SK-N-MC (cell line): ENCODE measurements at regions not wholly inside any gene's neighbourhood (a gene's known extent, or its start where the extent isn't known, plus 50 kb on each side); places are given as distances from the start of the nearest gene placed in this dataset.

Experiments used
- DNase-seq: peaks from one replicate; pipeline ENCODE4 v3.0.0-alpha.2; 2011; ENCODE audit warnings: low read depth, low spot score
- H3K27ac ChIP-seq: fragments of 200-600 bp; sonication (generic); 2 replicates; pipeline ENCODE4 v1.5.1; 2016; ENCODE audit warnings: mixed run types
- H3K36me3 ChIP-seq: fragments of 200-600 bp; sonication (generic); 2 replicates; pipeline ENCODE4 v1.6.1; 2017; ENCODE audit warnings: antibody characterized with exemption, low read length, mixed read lengths; ENCODE audit not compliant: insufficient read depth
- H3K4me3 ChIP-seq: fragments of 200-600 bp; sonication (generic); 2 replicates; pipeline ENCODE4 v1.5.1; 2016
- H3K9ac ChIP-seq: fragments of 200-600 bp; sonication (generic); 2 replicates; pipeline ENCODE4 v1.8.0; 2017; ENCODE audit warnings: mixed run types, mixed read lengths; ENCODE audit not compliant: insufficient read length
- H3K9me3 ChIP-seq: fragments of 200-600 bp; sonication (generic); 2 replicates; pipeline ENCODE4 v1.6.1; 2017; ENCODE audit warnings: low read depth, mild to moderate bottlenecking, antibody characterized with exemption, low read length, moderate library complexity, mixed read lengths
- EZH2 ChIP-seq: fragments of 200-600 bp; sonication (generic); IDR thresholded peaks from one replicate; pipeline ENCODE4 v1.6.1; 2017; ENCODE audit warnings: antibody characterized with exemption
- FOXP2 ChIP-seq: optimal IDR thresholded peaks from 2 replicates; pipeline ENCODE3; 2011; ENCODE audit warnings: mild to moderate bottlenecking, moderate library complexity; ENCODE audit not compliant: insufficient read depth; ENCODE audit errors: extremely low read length, control extremely low read depth
- POLR2AphosphoS5 ChIP-seq: IDR thresholded peaks from 2 replicates; pipeline ENCODE4 v1.6.1; 2012; ENCODE audit warnings: mild to moderate bottlenecking, low read depth, low read length, borderline replicate concordance

GRCh38 chr7:98713165-98713810, 96.2 kb downstream of the NPTX2 start:
- Histone ChIP-seq H3K4me3 (no peak overlapping the region), H3K36me3 (no peaks in the 10 kb centered on the region), H3K27ac (no peak overlapping the region), H3K9me3 (no peaks in the 10 kb centered on the region), H3K9ac (no peak overlapping the region)
- DNase-seq = no peak
- TF ChIP-seq FOXP2 (no peak), EZH2 (no peak), POLR2AphosphoS5 (no peak)

GRCh38 chr7:98719396-98719795, 102.3 kb downstream of the NPTX2 start:
- TF ChIP-seq EZH2 = no peak
- TF ChIP-seq POLR2AphosphoS5 = no peak
- no peak for TF ChIP-seq FOXP2
- Histone ChIP-seq H3K27ac (no peak overlapping the region), H3K9ac (no peak overlapping the region), H3K36me3 (no peaks in the 10 kb centered on the region), H3K9me3 (no peaks in the 10 kb centered on the region), H3K4me3 (no peak overlapping the region)
- DNase-seq = no peak

- H3K4me3 ChIP-seq = no peak overlapping the region
- no peaks in the 10 kb centered on the region for H3K36me3 ChIP-seq
- no peaks in the 10 kb centered on the region for H3K9me3 ChIP-seq
- no peak for TF ChIP-seq FOXP2
- TF ChIP-seq POLR2AphosphoS5 = no peak
- TF ChIP-seq EZH2 = no peak
- no peak for DNase-seq
- no peak overlapping the region for H3K9ac ChIP-seq
- H3K27ac ChIP-seq = no peak overlapping the region
Observed at GRCh38 chr7:98722402-98722801, 105.3 kb downstream of the NPTX2 start.

- Histone ChIP-seq H3K9me3 (no peaks in the 10 kb centered on the region), H3K4me3 (no peak overlapping the region), H3K9ac (no peak overlapping the region), H3K36me3 (no peaks in the 10 kb centered on the region), H3K27ac (no peak overlapping the region)
- TF ChIP-seq EZH2 = no peak
- no peak for DNase-seq
Observed at GRCh38 chr7:98724591-98724990, 107.5 kb downstream of the NPTX2 start.

- no peak overlapping the region for H3K4me3 ChIP-seq
- no peak for DNase-seq
Observed at GRCh38 chr7:98727146-98727709, 110.1 kb downstream of the NPTX2 start.

GRCh38 chr7:98728555-98728954, 111.5 kb downstream of the NPTX2 start:
- Histone ChIP-seq H3K9me3 (no peaks in the 10 kb centered on the region), H3K4me3 (peak overlapping the region; percentile 69)
- DNase-seq = no peak

More at GRCh38 chr7:98727146-98727709, 110.1 kb downstream of the NPTX2 start:
- Histone ChIP-seq H3K27ac (no peak overlapping the region), H3K9me3 (no peaks in the 10 kb centered on the region), H3K9ac (no peak overlapping the region), H3K36me3 (no peaks in the 10 kb centered on the region)
- TF ChIP-seq EZH2 = no peak
- no peak for TF ChIP-seq POLR2AphosphoS5
- no peak for TF ChIP-seq FOXP2

GRCh38 chr7:98729121-98729520, 112.0 kb downstream of the NPTX2 start:
- TF ChIP-seq POLR2AphosphoS5 (no peak), EZH2 (no peak), FOXP2 (no peak)
- H3K36me3 ChIP-seq = no peaks in the 10 kb centered on the region
- peak overlapping the region; percentile 81 for H3K27ac ChIP-seq
- DNase-seq = no peak
- H3K4me3 ChIP-seq = peak overlapping the region; percentile 69
- H3K9me3 ChIP-seq = no peaks in the 10 kb centered on the region
- H3K9ac ChIP-seq = peak overlapping the region; percentile 16

More at GRCh38 chr7:98728555-98728954, 111.5 kb downstream of the NPTX2 start:
- H3K27ac ChIP-seq = peak overlapping the region; percentile 81
- peak overlapping the region; percentile 16 for H3K9ac ChIP-seq
- no peaks in the 10 kb centered on the region for H3K36me3 ChIP-seq
- TF ChIP-seq EZH2 = no peak
- TF ChIP-seq POLR2AphosphoS5 = no peak
- TF ChIP-seq FOXP2 = no peak

GRCh38 chr7:98730326-98730725, 113.2 kb downstream of the NPTX2 start:
- no peaks in the 10 kb centered on the region for H3K9me3 ChIP-seq
- no peak overlapping the region for H3K9ac ChIP-seq
- no peak for DNase-seq
- no peak overlapping the region for H3K4me3 ChIP-seq
- TF ChIP-seq FOXP2 (no peak), POLR2AphosphoS5 (no peak), EZH2 (no peak)
- no peaks in the 10 kb centered on the region for H3K36me3 ChIP-seq
- no peak overlapping the region for H3K27ac ChIP-seq

GRCh38 chr7:98731651-98732050, 114.6 kb downstream of the NPTX2 start:
- TF ChIP-seq FOXP2 = no peak
- no peak for TF ChIP-seq EZH2
- TF ChIP-seq POLR2AphosphoS5 = no peak
- no peak for DNase-seq
- no peak overlapping the region for H3K27ac ChIP-seq
- H3K36me3 ChIP-seq = no peaks in the 10 kb centered on the region
- no peak overlapping the region for H3K9ac ChIP-seq
- no peak overlapping the region for H3K4me3 ChIP-seq
- H3K9me3 ChIP-seq = no peaks in the 10 kb centered on the region
